ENCODE measurements at regions not wholly inside any gene's neighbourhood (a gene's known extent, or its start where the extent isn't known, plus 50 kb on each side); places are given as distances from the start of the nearest gene placed in this dataset.

DNA sequence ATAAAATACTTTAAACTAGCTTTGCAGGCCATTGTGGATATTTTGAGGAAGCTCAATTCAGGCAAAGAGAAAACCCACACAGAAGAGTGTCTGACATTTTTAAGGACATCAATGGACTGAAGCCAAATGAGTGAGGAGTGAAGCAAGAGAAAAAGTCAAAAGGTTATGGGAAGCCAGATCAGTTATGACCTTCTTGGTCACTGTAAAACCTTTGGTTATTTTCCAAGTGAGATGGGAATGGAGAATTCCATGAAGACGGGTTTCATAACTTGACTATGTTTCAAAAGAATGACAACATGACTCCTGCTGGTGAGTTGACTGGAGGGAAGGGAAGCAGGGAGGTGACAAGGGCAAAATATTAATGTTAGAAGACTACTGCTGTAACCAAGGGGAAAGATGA lies 585.2 kb downstream of the EFNA5 start:
- TF ChIP-seq EZH2 (IDR thresholded peaks at IDR 0.05; ENCODE audit: borderline replicate concordance, low read depth, low read length, poor library complexity, severe bottlenecking): no peak
- TF ChIP-seq, protein P1, sequence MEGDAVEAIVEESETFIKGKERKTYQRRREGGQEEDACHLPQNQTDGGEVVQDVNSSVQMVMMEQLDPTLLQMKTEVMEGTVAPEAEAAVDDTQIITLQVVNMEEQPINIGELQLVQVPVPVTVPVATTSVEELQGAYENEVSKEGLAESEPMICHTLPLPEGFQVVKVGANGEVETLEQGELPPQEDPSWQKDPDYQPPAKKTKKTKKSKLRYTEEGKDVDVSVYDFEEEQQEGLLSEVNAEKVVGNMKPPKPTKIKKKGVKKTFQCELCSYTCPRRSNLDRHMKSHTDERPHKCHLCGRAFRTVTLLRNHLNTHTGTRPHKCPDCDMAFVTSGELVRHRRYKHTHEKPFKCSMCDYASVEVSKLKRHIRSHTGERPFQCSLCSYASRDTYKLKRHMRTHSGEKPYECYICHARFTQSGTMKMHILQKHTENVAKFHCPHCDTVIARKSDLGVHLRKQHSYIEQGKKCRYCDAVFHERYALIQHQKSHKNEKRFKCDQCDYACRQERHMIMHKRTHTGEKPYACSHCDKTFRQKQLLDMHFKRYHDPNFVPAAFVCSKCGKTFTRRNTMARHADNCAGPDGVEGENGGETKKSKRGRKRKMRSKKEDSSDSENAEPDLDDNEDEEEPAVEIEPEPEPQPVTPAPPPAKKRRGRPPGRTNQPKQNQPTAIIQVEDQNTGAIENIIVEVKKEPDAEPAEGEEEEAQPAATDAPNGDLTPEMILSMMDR (conservative IDR thresholded peaks at IDR 0.05; ENCODE audit: low read depth, low read length): no peak
- ChIA-PET CTCF (no interaction called here), POLR2A (ENCODE audit: low non-redundant PET) (no interaction called here)
- no TSS peak for BruUV-seq (replicated peaks)
- no peak for DNase-seq (ENCODE audit: low spot score)
- Histone ChIP-seq H3K36me3 (ENCODE audit: insufficient read depth, low read length, poor library complexity, severe bottlenecking) (no peaks in the 10 kb centered on the region), H3K4me3 (ENCODE audit: low read depth, low read length, poor library complexity, severe bottlenecking) (no peak overlapping the region), H3K4me1 (ENCODE audit: insufficient read depth, low read length, poor library complexity, severe bottlenecking) (no peaks in the 10 kb centered on the region), H3K9me3 (ENCODE audit: low read depth, low read length, poor library complexity, severe bottlenecking) (no peaks in the 10 kb centered on the region), H3K27ac (ENCODE audit: low read depth, low read length, poor library complexity, severe bottlenecking) (no peak overlapping the region), H3K27me3 (replicated peaks; ENCODE audit: insufficient read depth, low read depth, low read length, poor library complexity) (no peaks in the 10 kb centered on the region)
- intact Hi-C loops (cut with micrococcal nuclease; ENCODE audit: unreplicated experiment): no loop called here

DNA sequence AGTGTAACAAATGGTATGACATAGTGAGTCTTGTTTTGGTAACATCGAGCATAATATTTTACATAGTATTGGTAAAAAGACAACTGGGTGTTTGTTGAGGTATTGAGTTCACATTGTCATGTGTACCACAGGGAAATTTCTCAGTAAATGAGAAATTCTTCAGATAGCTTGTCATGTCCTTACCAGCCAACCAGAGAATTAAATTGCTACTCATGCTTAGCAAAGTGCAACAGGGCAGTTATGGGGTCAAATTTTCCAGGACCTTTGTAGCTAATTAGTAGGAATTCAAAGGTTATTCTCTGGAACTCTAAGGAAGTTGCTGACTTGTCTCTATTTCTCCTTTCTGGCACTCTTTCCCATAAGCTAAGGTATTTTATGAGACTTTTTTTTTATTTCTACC lies 595.7 kb downstream of the EFNA5 start:
- H3K4me1 ChIP-seq (ENCODE audit: insufficient read depth, low read length, poor library complexity, severe bottlenecking): no peaks in the 10 kb centered on the region
- no peak for TF ChIP-seq EZH2 (IDR thresholded peaks at IDR 0.05; ENCODE audit: borderline replicate concordance, low read depth, low read length, poor library complexity, severe bottlenecking)
- TF ChIP-seq, protein P1 (conservative IDR thresholded peaks at IDR 0.05; ENCODE audit: low read depth, low read length): no peak
- no peaks in the 10 kb centered on the region for H3K36me3 ChIP-seq (ENCODE audit: insufficient read depth, low read length, poor library complexity, severe bottlenecking)
- no peak overlapping the region for H3K4me3 ChIP-seq (ENCODE audit: low read depth, low read length, poor library complexity, severe bottlenecking)
- POLR2A ChIA-PET (ENCODE audit: low non-redundant PET): no interaction called here
- H3K9me3 ChIP-seq (ENCODE audit: low read depth, low read length, poor library complexity, severe bottlenecking): peaks cover 10% of the 10 kb centered on the region
- no peak overlapping the region for H3K27ac ChIP-seq (ENCODE audit: low read depth, low read length, poor library complexity, severe bottlenecking)
- no peak for DNase-seq (ENCODE audit: low spot score)
- no TSS peak for BruUV-seq (replicated peaks)
- H3K27me3 ChIP-seq (replicated peaks; ENCODE audit: insufficient read depth, low read depth, low read length, poor library complexity): no peaks in the 10 kb centered on the region
- intact Hi-C loops (cut with micrococcal nuclease; ENCODE audit: unreplicated experiment): no loop called here
- CTCF ChIA-PET: no interaction called here

DNA sequence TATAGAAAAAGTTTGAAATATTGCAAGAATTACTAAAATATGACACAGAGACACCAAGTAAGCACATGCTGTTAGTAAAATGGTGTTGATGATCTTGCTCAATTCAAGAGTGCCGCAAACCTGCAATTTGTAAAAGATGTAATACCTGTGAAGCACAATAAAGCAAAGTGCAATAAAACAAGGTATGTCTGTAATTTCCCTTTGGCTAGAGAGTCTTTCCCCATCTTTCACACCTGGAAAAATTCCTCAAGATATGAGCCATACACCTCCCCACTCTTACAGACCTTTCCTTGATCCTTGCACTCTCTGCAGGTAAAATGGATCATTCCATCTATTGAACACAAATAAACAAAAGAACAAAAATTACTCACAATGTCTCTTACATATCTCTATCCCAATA lies 597.8 kb downstream of the EFNA5 start:
- CTCF ChIA-PET: no interaction called here
- intact Hi-C loops (cut with micrococcal nuclease; ENCODE audit: unreplicated experiment): no loop called here
- DNase-seq (ENCODE audit: low spot score): no peak

More for the DNA sequence above, 597.8 kb downstream of the EFNA5 start:
- BruUV-seq (replicated peaks): no TSS peak
- POLR2A ChIA-PET (ENCODE audit: low non-redundant PET): no interaction called here
- H3K27ac ChIP-seq (ENCODE audit: low read depth, low read length, poor library complexity, severe bottlenecking): no peak overlapping the region
- no peaks in the 10 kb centered on the region for H3K4me1 ChIP-seq (ENCODE audit: insufficient read depth, low read length, poor library complexity, severe bottlenecking)
- no peaks in the 10 kb centered on the region for H3K27me3 ChIP-seq (replicated peaks; ENCODE audit: insufficient read depth, low read depth, low read length, poor library complexity)
- H3K9me3 ChIP-seq (ENCODE audit: low read depth, low read length, poor library complexity, severe bottlenecking): peaks cover 10% of the 10 kb centered on the region
- H3K4me3 ChIP-seq (ENCODE audit: low read depth, low read length, poor library complexity, severe bottlenecking): no peak overlapping the region
- TF ChIP-seq, protein P1 (conservative IDR thresholded peaks at IDR 0.05; ENCODE audit: low read depth, low read length): no peak
- no peak for TF ChIP-seq EZH2 (IDR thresholded peaks at IDR 0.05; ENCODE audit: borderline replicate concordance, low read depth, low read length, poor library complexity, severe bottlenecking)
- no peaks in the 10 kb centered on the region for H3K36me3 ChIP-seq (ENCODE audit: insufficient read depth, low read length, poor library complexity, severe bottlenecking)

Data from A673 (cell line).